HG03097 (cell line): ENCODE measurements at regions not wholly inside any gene's neighbourhood (a gene's known extent, or its start where the extent isn't known, plus 50 kb on each side); places are given as distances from the start of the nearest gene placed in this dataset.

Experiments
- ATAC-seq: cut with Tn5 transposase; IDR thresholded peaks from one replicate; pipeline ENCODE4 v1.9.1; 2021; ENCODE audit not compliant: unreplicated experiment, low FRiP score

DNA sequence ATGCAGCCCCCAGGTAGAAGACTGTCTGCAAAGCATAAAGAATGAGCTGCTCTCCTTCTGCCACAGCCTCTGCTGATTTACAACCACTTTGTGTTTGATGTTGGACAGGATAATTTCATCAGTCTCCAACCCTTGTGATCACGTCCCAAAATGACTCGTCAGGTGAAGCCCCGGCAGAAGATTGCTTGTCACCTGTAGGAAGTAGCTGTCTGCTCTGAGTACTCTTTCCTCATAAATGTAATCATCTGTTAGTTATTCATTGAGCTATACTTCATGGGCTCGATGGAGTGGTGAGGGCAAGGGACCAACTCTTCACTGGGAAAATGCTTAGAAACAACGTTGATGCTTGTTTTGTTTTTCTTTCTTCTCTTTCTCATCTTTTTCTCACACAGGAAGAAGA, 290.9 kb upstream of the SP8 start:
- no peak for ATAC-seq

DNA sequence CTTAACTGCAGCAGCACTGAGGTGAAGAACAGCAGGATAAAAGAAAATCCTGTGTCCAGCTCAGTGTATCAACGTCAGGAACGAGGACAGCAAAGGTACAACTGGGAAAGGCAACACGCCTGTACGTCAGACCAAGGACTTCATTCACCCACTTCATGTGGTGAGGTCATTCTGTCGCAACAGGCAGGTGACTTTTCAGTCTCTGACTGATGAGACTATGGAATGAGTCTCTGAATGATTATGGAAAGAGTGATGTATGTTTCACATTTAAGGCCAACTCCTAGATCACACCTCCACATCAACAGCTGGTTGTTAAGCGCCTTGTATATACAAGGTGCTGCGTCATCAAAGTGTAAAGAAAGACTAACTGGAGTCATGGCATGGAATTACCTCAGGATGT, 297.6 kb upstream of the SP8 start:
- ATAC-seq = no peak

DNA sequence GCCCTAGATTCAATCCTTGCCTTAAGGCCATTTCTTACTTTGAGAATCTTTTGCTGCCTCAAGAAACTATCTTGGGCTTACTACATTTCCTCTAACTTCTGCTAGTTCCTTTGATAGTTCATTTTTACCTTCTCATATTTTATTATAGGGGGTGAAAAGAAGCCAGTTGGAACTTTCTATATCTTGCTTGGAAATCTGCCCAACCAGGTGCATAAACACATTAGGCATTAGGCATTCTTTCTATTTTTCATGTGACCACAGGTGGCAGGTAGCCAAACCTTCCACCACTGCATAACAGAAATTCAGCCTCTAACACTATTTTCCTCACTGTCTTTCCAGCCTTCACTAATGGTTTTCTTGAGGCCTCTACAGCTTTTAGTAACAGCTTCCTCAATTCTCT, 300.0 kb upstream of the SP8 start:
- ATAC-seq = no peak

DNA sequence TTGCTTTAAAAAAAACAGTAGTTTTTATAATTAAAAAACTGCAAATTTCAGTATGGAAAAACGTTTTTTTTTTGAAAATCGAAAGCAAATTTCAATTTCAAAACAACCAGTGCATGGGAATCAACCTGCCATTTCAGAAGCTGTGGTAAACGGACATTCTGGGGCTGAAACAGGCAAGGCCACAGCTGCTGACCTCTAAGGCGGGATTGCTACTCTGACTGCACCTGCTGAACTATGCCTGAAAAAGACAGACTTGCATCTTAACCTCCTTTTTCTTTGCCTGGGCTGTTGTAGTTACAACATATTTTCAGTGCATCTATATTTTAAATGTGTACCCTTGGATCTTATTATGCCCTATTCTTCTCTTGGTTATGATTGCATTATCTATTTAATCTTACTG, 303.0 kb upstream of the SP8 start:
- no peak for ATAC-seq

DNA sequence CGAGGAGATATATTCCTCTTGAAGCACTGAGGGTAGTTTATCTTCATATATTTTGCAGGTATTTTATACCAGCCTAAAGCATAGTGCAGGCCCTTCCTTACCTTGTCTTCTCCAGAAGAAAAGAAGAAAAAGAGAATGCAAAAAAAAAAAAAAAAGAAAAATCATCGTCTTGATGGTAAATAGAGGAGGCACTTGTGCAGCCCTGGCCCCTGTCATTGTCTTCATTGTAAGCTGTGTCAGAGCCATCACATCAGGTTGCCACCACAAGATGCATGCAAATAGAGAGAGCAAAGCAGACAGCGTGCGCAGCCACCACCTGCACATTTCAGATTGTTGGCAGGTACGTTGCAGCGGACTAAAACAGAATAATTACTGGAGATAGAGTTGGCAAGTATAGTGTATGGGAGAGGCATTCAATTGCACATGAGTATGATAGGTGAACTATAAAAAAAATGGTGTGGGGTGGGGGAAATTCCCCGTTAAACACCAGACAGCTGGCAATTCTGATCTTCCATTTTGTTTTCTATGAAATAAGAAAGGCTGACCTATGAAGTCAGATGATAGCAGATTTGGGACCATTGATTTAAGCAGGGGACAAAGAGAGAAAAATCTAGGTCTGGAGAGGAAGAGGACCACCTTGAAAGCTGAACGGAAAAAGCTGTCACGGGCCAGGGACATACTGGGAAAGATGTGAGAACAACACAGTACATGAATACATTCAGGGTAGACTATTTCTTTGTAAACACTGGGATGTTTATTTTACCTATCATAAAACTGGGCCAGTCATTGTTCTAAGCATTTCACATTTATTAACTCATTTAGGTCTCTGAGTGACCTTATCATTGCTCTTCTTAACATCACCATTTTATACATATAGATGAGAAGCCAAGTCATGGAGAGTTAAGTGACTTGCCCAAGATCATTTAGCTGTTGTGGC, 306.3 kb upstream of the SP8 start:
- no peak for ATAC-seq

DNA sequence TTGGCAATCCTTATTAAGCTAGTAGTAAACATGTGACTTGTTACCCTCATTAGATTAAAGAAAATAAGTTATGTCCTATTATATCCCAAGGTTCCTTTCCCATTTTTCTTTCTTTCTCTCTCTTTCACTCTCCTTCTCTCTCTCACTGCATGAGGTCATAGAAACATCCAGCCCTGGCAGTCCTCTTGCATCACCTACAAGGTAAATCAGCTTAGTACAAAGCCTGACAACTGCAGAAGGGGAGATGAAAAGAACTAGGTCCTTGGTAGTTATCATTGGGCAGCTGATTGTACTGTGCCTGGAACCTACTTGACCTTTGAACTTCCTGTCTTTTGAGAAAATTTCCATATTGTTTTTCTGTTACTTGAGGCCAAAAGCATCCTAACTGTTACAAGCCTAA, 307.9 kb upstream of the SP8 start:
- no peak for ATAC-seq

DNA sequence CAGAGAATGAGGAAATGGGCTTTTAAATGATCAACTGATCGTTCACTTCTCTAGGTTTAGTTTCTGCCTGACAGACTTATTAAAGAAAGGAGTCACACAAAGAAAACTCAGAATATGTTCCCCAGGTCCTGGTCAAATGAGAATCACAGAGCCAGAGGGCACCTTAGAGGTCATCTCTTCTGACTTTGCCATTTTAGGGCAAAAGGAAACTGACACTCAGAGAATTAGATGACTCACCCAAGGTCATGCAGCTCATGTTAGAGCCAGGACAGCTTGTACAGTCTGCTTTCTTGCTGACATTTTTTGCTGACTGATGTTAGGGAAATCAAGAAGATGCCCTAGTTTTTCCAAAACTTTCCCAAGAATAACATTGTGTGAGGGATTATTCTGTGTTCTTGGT, 312.7 kb upstream of the SP8 start:
- ATAC-seq = no peak

DNA sequence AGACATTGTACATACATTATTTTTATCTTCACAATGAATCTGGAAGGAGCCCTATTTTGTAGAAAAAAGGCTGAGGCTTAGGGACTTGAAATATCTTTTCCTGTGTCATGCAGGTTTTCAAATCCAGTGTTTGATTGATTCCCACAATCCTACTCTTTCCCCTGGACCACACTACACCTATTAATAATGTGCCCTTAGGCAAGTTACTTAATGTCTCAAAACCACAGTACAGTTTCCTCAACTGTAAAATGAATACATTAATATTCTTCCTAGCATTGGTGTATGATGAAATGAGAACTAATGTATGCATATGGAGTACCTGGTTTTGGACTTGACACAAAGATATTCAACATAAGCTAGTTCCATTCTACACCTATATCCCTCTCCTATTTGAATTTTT, 313.3 kb upstream of the SP8 start:
- no peak for ATAC-seq

DNA sequence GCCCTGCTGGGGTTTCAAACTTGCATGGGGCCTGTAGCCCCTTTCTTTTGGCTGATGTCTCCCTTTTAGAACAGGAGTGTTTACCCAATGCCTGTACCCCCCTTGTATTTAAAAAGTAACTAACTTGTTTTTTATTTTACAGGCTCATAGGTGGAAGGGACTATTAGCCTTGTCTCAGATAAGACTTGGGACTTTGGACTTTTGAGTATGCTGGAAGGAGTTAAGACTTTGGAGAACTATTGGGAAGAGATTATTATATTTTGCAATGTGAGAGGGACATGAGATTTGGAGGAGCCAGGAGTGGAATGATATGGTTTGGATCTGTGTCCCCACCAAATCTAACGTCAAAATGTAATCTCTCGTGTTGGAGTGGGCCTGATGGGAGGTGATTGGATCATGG, 314.9 kb upstream of the SP8 start:
- no peak for ATAC-seq

DNA sequence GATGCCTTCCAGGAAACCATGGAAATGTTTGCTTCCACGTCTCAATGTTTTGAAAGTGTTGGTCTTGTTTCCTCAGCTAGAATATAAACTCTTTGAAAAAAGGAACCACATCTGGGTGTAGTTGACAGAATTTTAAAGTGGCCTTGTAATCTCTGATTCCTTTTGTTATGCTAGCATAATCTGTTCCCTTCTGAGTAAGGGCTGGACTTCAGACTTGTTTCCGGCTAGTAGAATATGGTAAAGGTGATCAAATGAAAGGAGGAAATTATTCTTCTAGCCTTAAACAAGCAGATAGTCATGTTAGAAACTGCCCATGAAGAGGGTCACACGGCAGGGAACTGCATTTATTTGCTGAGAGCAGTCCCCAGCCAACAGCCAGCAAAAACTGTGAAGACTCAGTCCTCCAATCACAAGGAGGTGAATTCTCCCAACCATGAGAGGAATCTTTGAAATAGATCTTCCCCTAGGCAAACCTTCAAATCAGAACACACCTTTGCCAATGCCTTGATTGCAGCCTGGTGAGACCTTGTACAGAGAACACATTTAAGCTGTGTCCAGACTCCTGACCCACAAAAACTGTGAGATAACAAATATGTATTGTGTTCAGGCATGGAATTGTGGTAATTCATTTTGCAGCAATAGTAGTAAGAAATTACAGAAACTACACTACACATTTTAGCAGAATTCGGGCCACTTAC, 316.9 kb upstream of the SP8 start:
- no peak for ATAC-seq

DNA sequence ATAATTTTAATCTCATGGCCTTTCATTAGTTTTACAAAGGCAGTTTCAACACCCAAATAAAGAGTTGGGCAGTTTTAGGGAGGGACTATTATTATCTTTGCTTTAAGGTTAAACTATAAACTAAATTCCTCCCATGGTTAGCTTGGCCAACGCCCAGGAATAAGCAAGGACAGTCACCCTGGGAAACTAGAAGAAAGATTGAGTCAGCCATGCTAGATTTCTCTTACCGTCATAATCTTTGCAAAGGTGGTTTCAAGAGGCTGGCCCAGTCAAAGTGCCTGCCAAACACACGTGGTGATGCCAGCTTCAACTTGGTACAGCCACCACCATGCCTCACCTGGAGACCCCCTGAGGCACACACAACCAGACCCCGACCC, 317.4 kb upstream of the SP8 start:
- no peak for ATAC-seq

DNA sequence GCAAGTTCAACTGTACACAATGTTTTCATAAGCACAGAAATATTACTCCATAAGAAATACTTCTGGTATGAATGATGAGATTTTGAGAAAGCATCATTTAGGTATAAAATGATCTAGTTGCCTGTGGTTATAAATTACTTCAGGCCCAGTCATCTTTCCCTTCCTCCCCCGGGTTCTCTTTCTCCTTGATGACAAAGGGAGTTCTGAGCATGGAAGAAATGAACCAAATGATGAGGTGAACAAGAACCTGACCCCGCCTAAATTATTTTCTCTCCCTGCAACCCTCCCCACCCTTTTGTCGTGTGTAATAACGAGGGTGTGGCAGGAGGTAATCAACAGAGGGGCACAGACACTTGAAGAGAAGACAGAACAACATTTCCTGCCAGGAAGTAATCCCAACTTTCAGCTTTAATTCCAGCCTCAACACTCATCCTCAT, 319.6 kb upstream of the SP8 start:
- no peak for ATAC-seq

DNA sequence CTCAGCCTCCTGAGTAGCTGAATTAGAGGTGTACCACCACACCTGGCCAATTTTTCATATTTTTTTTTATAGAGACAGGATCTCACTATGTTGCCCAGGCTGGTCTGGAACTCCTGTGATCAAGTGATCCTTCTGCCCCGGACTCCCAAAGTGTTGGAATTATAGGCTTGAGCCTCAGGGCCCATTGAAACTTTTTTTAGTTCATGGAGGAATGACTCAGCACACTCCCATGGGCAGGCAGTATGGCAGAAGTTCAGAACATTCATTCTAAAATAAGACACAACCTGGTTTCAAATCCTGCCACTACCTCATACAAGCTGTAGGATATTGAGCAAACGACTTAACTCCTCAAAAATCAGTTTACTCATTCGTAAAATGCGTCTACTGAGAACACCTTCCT, 320.4 kb upstream of the SP8 start:
- no peak for ATAC-seq

DNA sequence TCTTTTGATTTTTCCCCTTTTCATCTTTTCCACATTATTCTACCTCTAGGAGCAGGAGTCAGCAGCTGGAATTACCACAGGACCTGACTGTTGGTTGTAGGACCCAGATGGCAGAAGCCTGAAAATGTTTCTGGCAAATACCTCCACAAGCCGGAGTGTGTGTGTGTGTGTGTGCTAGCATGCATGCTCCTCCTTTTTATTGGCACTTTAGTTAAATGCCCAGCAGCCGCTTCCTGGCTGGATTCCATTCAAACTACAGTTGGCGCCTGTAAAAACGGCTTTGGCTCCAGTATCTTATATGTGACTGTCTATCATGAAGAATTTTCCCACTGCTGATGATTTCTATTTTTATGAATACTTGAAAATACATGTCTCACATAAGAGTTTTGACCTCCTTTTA, 319.7 kb upstream of the SP4 start:
- no peak for ATAC-seq

DNA sequence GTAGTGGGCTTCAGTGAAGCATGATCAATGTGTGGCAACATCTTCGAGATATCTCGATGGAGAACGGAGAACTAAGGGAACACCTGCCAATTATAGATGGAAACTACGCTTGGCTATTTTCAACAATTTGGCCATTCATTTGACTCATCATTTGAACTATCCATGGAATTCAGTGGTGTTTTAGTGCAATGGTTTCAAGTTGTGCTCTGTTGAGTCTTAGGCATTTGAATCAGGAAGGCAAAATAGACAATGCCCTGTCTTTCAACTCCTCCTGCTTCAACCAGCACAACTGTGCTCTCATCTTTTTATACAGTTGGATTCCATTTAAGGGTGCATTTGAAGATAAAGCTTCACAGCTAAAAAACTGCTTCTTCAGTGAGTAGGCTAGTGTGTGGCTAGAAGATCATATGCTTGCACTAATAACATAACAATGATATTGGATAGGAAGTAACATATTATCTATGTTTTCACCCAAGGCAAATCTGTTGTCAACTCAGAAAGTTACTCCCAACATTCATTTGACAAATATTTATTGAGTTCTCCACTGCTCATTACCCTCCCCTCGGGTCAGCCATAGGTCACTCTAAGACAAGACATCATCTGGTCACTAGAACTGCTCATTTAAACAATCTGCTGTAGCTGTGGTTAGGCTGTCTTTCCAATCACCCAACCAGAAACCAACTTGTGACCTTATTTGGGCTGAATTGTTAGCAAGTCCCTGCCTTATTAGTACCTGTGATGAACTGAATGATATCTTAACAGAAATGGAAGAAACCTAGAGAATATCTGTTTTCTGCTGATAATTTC, 314.1 kb upstream of the SP4 start:
- ATAC-seq = no peak

DNA sequence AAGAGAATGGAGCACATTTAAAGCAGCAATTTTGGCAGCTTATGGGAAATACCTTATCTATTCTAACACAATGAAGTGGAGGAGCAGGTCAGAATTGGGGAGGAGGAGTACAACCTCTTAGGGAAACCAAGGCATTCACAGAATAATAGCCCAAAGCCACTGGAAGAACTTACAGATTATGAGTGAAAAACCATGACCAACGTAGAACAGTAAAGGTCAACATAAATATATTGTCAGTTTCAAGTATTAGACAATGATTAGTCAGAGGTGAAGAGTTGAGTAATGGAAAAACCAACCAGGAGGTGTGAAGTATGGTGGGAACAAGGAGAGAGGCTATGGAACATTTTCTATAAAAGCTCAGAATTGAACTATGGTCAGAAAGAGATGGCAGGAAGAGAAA, 304.3 kb upstream of the SP4 start:
- no peak for ATAC-seq

DNA sequence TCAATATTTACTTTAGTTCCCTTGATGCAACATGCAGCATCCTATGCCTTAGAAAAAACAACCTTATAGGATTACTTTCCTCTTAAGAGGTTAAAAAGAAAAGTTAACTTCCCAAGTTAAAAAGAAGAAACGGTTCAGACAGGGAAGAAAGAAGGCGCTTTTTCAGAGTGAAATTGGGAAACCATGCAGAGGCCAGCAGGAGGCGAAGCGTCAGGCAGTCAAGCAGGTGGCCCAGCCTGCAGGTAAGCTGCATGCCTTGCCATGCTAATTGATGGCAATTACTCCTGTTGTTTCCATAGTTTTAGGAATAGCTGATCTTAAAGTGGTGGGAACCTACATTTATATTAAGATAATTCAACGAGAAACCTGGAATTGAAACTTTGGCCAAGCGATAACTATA, 302.6 kb upstream of the SP4 start:
- ATAC-seq = no peak

DNA sequence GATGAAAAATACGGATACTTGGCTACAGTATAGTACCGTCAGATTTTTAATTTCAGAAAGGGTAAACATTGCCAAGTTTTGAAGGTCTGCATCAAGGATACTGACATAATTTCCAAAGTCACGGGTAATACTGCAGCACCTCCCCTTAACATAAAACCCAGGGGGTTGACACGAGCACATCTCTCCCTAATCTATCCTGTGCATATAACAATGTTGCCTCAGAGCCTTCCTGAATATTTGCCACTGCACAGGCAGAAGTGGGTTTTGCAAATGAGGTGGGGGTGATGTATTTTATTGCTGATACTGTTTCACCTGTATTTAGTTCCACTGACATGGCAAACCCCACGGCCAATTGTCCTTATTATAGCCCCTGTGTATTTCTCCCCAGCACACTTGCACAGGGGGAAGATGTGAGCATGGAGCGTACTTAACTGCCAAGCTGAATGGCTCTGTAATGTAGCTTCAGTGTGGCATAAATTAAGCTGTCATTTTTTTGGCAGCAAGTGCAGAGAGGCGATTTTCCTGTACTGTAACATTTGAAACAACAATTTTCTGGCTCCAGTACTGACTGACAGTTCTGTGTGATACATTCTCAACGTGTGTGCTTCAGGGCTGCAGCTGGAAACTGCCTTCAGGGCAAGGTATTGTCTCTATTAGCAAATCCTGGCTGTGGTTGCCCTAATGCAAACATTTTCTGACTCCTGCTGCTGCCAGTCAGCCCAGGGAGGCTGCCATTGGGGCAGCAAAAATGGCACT, 299.6 kb upstream of the SP4 start:
- ATAC-seq = no peak

DNA sequence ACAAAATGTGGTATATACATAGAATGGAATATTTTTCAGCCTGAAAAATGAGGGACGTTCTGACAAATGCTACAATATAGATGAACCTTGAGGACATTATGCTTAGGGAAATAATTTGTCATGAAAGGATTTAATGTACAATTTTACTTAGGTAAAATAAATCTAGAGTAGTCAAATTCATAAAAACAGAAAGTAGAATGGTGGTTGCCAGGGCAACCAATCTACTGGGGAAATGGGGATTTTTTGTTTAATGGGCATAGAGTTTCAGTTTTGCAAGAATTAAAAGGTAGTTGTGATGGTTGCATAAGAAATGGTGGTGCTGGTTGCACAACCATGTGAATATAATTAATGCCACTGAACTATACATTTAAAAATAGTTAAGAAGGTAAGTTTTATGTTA, 296.0 kb upstream of the SP4 start:
- no peak for ATAC-seq

DNA sequence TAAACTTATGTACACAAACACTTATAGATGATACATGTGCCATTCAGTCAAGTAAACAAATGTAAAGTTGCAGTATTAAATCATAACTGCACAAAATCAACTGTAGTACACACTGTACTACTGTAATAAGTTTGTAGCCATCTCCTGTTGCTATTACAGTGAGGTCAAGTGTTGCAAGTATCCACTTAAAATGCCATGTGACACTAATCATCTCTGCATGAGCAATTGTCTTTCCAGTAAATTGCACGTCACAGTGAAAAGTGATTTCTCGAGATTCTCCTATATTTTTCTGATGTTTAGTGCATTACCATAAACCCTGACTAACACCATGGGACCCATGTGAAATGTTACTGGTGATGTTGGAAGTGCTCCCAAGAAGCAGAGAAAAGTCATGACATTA, 293.3 kb upstream of the SP4 start:
- no peak for ATAC-seq

DNA sequence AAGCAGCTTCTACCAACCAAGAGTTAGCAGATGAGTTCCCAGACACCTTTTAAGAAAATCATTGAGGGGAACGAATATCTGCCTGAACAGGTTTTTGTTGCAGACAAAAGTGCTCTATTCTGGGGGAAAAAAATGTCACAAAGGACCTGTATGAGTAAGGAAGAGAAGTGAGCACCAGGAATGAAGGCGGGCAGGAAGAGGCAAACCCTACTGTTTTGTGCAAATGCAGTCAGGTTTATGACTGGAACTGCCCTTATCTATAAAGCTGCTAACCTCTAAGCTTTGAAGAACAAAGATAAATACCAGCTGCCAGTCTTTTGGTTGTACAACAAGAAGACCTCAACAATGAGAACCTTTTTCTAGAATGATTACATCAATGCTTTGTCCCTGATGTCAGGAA, 292.4 kb upstream of the SP4 start:
- ATAC-seq = no peak
